Mononuclear cell (primary cell): ENCODE measurements at regions not wholly inside any gene's neighbourhood (a gene's known extent, or its start where the extent isn't known, plus 50 kb on each side); places are given as distances from the start of the nearest gene placed in this dataset.

Experiments
- H3K27me3 ChIP-seq: 2 replicates; pipeline ENCODE4 v1.6.0; 2011; ENCODE audit warnings: low read length, control low read depth; ENCODE audit not compliant: insufficient read depth
- H3K4me1 ChIP-seq: 2 replicates; pipeline ENCODE4 v1.5.1; 2011; ENCODE audit warnings: mild to moderate bottlenecking, low read length, control low read depth; ENCODE audit not compliant: insufficient read depth
- H3K4me3 ChIP-seq: 2 replicates; pipeline ENCODE4 v1.5.1; 2011; ENCODE audit warnings: mild to moderate bottlenecking, low read length, moderate library complexity
- H3K9me3 ChIP-seq: 2 replicates; pipeline ENCODE4 v1.5.1; 2011; ENCODE audit warnings: low read depth, mild to moderate bottlenecking, control low read depth, low read length

GRCh38 chr6:155523821-155524651, 68.4 kb upstream of the NOX3 start:
- H3K9me3 ChIP-seq: no peaks in the 10 kb centered on the region

DNA sequence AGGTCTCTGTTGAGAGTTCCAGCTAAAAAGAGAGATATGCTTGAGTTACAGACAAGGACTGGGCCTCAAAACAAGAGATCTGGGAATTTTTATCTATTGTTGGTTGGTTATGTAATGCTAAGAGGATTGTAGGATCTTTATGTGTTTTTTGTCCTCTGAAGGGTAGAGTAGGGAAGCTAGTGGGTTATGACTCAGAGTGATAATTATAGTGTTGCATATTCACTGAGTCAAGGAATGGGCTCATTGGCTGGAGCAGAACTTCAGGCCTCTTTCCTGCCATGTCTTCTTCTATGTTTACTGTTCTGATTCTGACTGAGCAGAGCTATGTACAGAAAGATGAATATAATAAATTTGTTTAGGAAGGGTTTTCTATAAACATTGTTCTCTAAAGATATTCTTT, 66.1 kb upstream of the NOX3 start:
- Histone ChIP-seq H3K27me3 (no peaks in the 10 kb centered on the region), H3K9me3 (no peaks in the 10 kb centered on the region), H3K4me3 (no peak overlapping the region), H3K4me1 (no peaks in the 10 kb centered on the region)

More at GRCh38 chr6:155523821-155524651, 68.4 kb upstream of the NOX3 start:
- H3K4me3 ChIP-seq: no peak overlapping the region
- H3K4me1 ChIP-seq: peaks cover 3% of the 10 kb centered on the region
- H3K27me3 ChIP-seq: no peaks in the 10 kb centered on the region

DNA sequence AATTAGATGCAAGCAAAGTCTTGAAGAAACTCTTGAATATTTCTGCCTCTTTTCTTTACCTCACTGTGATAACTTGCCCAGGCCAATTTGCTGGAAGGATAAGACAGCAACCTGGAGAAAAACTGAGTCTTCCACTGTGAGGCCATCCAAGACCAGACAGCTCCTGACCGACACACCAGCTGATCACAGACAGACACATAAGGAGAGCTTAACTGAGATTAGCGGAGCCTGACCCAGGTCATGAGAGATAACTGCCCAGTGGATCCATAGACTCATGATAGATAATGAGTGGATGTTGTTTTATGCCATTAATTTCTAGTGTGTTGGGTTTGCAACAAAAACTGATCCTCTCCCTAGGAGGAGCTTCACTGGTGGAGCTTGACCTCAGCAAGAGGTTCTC, 64.4 kb upstream of the NOX3 start:
- no peak overlapping the region for H3K4me3 ChIP-seq
- H3K9me3 ChIP-seq: no peaks in the 10 kb centered on the region
- no peaks in the 10 kb centered on the region for H3K27me3 ChIP-seq
- H3K4me1 ChIP-seq: no peaks in the 10 kb centered on the region

DNA sequence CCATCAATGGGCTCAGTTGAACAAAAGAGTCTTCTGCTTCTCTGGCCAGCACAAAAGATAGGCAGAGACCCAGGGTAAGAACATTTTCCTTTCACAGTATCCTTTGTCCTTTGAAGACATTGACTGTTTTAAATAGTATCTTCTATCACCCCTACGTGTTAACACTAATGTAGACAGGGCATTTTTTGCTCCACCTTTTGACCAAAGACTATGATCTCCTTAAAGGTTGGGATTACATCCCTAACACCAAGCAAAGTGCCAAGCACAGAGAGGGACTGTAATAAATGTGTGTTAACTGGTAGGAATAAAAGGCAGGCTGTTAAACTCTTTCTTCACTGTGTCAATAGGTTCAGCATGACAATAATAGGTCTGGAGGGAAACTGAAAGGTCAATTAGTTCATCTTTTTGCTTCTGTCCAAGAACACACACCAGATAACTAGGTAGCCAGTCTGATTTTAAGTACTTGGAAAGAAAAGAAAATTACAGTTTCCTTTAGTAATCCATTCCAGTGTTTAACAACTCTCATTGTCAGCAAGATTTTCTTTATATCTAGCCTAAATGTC, 63.6 kb upstream of the NOX3 start:
- H3K27me3 ChIP-seq: no peaks in the 10 kb centered on the region
- no peaks in the 10 kb centered on the region for H3K9me3 ChIP-seq
- H3K4me3 ChIP-seq: no peak overlapping the region
- no peaks in the 10 kb centered on the region for H3K4me1 ChIP-seq

DNA sequence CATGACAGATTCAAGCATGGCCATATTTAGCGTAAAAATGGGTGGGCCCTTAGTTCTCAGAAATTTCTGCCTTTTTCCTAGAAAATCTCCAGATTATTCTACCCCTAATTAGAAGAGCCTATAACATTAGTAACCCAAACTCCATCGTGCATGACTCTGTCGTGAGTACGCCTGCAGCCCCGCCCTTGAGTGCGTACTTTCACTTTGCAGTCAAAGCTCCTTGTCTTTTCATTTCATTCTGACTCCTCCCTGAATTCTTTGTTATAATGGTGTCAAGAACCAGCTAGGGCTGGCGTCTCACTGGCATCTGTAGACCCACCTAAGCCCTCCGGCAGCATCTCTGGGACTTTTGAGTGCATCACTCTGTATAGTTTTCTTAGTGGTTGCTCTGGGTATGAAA, 61.7 kb upstream of the NOX3 start:
- no peaks in the 10 kb centered on the region for H3K9me3 ChIP-seq
- no peaks in the 10 kb centered on the region for H3K27me3 ChIP-seq
- no peak overlapping the region for H3K4me3 ChIP-seq
- no peaks in the 10 kb centered on the region for H3K4me1 ChIP-seq

DNA sequence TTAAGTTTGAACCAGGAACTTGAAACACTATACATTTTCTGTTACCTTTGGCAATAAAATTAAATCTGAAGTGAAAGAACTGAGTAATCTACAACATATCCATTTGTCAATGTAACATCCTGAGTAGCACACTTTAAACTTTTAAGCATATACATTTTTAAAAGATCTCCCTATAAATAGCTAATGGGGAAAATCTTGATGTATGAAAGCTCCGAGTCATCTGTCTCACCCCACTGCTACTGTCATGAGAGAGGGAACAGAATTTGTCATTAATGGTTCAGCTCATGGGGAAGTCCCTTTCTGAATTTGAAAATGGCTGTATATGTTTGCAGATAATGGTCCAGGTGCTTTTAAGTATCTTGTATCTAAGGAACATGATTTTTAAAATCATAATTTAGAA, 55.2 kb upstream of the NOX3 start:
- no peaks in the 10 kb centered on the region for H3K27me3 ChIP-seq
- no peak overlapping the region for H3K4me3 ChIP-seq
- no peaks in the 10 kb centered on the region for H3K4me1 ChIP-seq

DNA sequence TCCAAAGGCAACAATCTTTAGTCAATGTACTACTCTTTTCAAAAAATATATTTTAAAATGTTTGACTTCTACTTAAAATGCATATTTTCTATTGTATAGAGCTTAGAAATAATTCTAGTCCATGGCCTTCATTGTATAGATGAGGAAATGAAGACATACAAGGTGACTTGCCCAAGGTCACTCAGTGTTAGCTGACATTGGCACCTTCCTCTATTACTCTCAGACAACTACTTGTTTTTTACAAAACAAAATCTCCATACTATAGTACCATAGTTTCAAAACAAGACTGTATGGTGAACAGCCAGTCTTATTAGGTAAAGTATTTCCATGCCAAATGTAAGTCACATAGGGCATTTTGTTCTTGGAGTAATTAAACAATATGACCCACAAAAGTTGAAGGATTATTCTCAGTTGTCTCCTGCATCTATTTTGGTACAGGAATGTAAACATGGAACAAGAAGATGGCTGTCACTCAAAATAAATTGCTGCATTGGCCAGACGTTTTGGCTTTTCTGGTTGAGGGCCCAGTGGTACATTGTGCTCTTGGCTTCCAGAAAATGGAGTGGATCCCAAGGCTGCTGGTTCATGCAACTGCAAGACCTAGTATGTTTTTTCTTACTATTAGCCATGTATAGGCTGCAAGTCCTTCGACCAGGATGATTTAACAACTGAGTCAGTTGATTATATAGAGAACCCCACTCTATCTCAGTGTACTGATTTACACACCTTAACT, 54.3 kb upstream of the NOX3 start:
- H3K4me3 ChIP-seq: no peak overlapping the region
- H3K27me3 ChIP-seq: no peaks in the 10 kb centered on the region
- H3K4me1 ChIP-seq: no peaks in the 10 kb centered on the region
- no peaks in the 10 kb centered on the region for H3K9me3 ChIP-seq

More for the DNA sequence above, 55.2 kb upstream of the NOX3 start:
- H3K9me3 ChIP-seq: no peaks in the 10 kb centered on the region

DNA sequence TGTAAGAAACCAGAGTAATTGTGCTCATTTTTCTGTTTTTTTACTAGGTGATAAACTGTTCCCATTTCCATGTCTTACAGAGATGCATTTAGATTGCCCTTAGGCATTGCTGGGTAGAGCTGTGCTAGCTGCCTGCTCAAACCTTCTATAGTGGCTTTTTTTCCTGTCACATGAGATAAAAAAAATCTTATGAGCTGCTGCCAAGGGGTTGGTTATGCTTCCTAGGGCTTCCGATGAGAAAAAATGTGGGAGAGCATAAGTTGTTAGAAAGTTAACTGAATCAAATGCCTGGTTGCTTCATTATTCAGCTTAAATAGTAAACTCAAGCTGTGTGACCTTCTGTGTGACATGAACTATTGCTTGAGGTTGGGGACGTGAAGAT, 50.0 kb upstream of the NOX3 start:
- no peak overlapping the region for H3K4me3 ChIP-seq
- H3K27me3 ChIP-seq: no peaks in the 10 kb centered on the region
- H3K4me1 ChIP-seq: no peaks in the 10 kb centered on the region

More for the DNA sequence above, 50.0 kb upstream of the NOX3 start:
- no peaks in the 10 kb centered on the region for H3K9me3 ChIP-seq
